ENCODE measurements at regions not wholly inside any gene's neighbourhood (a gene's known extent, or its start where the extent isn't known, plus 50 kb on each side); places are given as distances from the start of the nearest gene placed in this dataset.
"Not testable (repeated sequence)": the region's sequence is repeated elsewhere in the genome, so short reads cannot be mapped to it uniquely, and the experiment has no call there.

DNA sequence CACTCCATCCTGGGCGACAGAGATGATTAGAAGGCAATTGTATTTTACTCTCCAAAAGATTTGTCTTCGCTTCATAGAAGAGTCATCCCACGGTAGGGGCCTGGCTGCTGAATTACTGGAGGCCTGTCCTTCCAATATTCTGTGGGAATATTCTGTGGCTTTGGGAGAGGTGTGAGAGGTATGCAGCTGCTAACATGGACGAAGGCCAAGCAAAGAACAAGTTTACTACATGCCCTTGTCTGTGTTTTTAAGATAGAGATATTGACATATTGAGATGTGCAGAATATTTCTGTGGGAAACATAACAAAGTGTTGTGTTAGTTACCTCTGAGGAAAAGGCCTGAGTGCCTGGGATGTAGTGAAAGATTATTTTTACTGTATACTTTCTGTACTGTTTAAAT, 71.8 kb upstream of the SMIM15 start:
- no TSS peak for BruUV-seq (replicated peaks)
- no peak for ATAC-seq
- POLR2A ChIA-PET, result no interaction called here

DNA sequence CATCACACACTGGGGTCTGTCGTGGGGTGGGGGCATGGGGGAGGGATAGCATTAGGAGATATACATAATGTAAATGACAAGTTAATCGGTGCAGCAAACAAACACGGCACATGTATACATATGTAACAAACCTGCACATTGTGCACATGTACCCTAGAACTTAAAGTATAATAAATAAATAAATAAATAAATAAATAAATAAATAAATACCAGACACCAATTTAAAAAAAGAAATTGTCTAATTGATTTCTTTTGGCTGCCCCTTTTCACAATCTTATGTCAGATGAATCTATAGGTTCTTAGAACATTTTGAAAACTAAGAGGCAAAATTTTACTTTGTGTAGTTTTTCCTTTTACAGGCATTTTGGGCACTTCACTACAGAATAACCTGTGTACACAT, 74.4 kb upstream of the SMIM15 start:
- H3K4me3 ChIP-seq (replicated peaks in 1 of 2; ENCODE audit: low read depth in 1 of 2, low read length in 2 of 2); H3K4me2 ChIP-seq (ENCODE audit: low read length); H3K4me1 ChIP-seq (ENCODE audit: control insufficient read depth in 1 of 2, insufficient read depth in 2 of 2, low read length in 2 of 2); intact Hi-C loops (cut with micrococcal nuclease); H3K27me3 ChIP-seq (ENCODE audit: insufficient read depth, low read length); H3K9me3 ChIP-seq (ENCODE audit: control insufficient read depth in 1 of 2, insufficient read depth in 1 of 2, low read depth in 1 of 2, low read length in 2 of 2); POLR2A ChIA-PET; H2AFZ ChIP-seq (ENCODE audit: low read depth, low read length, poor library complexity, severe bottlenecking); ATAC-seq; BruUV-seq (replicated peaks); H4K20me1 ChIP-seq (ENCODE audit: insufficient read depth); H3K36me3 ChIP-seq (ENCODE audit: control insufficient read depth in 1 of 2, insufficient read depth in 2 of 2, low read length in 2 of 2); CTCF ChIA-PET; H3K9ac ChIP-seq (ENCODE audit: low read length); H3K79me2 ChIP-seq (ENCODE audit: insufficient read depth, low read length); H3K9me2 ChIP-seq (ENCODE audit: insufficient read depth); H3K27ac ChIP-seq (ENCODE audit: low read depth, low read length); RAD21 ChIA-PET (ENCODE audit: low non-redundant PET in 1 of 2, low total read pairs in 2 of 2, uncharacterized antibody in 2 of 2, unreplicated experiment in 2 of 2); DNase-seq (ENCODE audit: low read depth, low spot score): not testable (repeated sequence)

More for the DNA sequence above, 71.8 kb upstream of the SMIM15 start:
- no peak overlapping the region for H3K27ac ChIP-seq (ENCODE audit: low read depth, low read length)
- H4K20me1 ChIP-seq (ENCODE audit: insufficient read depth), result no peaks in the 10 kb centered on the region
- H3K4me2 ChIP-seq (ENCODE audit: low read length), result no peak overlapping the region
- intact Hi-C loops (cut with micrococcal nuclease), result no loop called here
- no peaks in the 10 kb centered on the region for H3K9me3 ChIP-seq (ENCODE audit: control insufficient read depth in 1 of 2, insufficient read depth in 1 of 2, low read depth in 1 of 2, low read length in 2 of 2)
- H3K4me1 ChIP-seq (ENCODE audit: control insufficient read depth in 1 of 2, insufficient read depth in 2 of 2, low read length in 2 of 2), result peaks cover 0 to 3% of the 10 kb centered on the region in 2 experiments; a peak in 1 of 4 replicates
- H3K9me2 ChIP-seq (ENCODE audit: insufficient read depth), result no peaks in the 10 kb centered on the region
- no peaks in the 10 kb centered on the region for H3K79me2 ChIP-seq (ENCODE audit: insufficient read depth, low read length)
- no peak overlapping the region for H3K9ac ChIP-seq (ENCODE audit: low read length)
- RAD21 ChIA-PET (ENCODE audit: low non-redundant PET in 1 of 2, low total read pairs in 2 of 2, uncharacterized antibody in 2 of 2, unreplicated experiment in 2 of 2), result no interaction called here
- CTCF ChIA-PET, result no interaction called here
- H3K27me3 ChIP-seq (ENCODE audit: insufficient read depth, low read length), result no peaks in the 10 kb centered on the region
- H2AFZ ChIP-seq (ENCODE audit: low read depth, low read length, poor library complexity, severe bottlenecking), result no peak overlapping the region
- no peak for DNase-seq (ENCODE audit: low read depth, low spot score)
- H3K4me3 ChIP-seq (replicated peaks in 1 of 2; ENCODE audit: low read depth in 1 of 2, low read length in 2 of 2), result no peak overlapping the region
- no peaks in the 10 kb centered on the region for H3K36me3 ChIP-seq (ENCODE audit: control insufficient read depth in 1 of 2, insufficient read depth in 2 of 2, low read length in 2 of 2)
- TF ChIP-seq ZFX (IDR thresholded peaks at IDR 0.05), result no peak
- TF ChIP-seq, protein P1, sequence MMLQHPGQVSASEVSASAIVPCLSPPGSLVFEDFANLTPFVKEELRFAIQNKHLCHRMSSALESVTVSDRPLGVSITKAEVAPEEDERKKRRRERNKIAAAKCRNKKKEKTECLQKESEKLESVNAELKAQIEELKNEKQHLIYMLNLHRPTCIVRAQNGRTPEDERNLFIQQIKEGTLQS (IDR thresholded peaks at IDR 0.05), result no peak
- TF ChIP-seq CEBPB (IDR thresholded peaks at IDR 0.05; ENCODE audit: low read depth), result no peak
- no peak for TF ChIP-seq CBX3 (IDR thresholded peaks at IDR 0.05; ENCODE audit: low read depth)
- TF ChIP-seq POLR2A (IDR thresholded peaks at IDR 0.05; ENCODE audit: borderline replicate concordance, extremely low read depth, insufficient read depth, insufficient read length), result no peak
- TF ChIP-seq, protein P2, sequence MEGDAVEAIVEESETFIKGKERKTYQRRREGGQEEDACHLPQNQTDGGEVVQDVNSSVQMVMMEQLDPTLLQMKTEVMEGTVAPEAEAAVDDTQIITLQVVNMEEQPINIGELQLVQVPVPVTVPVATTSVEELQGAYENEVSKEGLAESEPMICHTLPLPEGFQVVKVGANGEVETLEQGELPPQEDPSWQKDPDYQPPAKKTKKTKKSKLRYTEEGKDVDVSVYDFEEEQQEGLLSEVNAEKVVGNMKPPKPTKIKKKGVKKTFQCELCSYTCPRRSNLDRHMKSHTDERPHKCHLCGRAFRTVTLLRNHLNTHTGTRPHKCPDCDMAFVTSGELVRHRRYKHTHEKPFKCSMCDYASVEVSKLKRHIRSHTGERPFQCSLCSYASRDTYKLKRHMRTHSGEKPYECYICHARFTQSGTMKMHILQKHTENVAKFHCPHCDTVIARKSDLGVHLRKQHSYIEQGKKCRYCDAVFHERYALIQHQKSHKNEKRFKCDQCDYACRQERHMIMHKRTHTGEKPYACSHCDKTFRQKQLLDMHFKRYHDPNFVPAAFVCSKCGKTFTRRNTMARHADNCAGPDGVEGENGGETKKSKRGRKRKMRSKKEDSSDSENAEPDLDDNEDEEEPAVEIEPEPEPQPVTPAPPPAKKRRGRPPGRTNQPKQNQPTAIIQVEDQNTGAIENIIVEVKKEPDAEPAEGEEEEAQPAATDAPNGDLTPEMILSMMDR (IDR thresholded peaks at IDR 0.05 in 2 of 3, conservative IDR thresholded peaks at IDR 0.05 in 1 of 3; ENCODE audit: borderline replicate concordance in 1 of 3, insufficient read depth in 1 of 3, low read depth in 2 of 3, low read length in 2 of 3), result no peak
- TF ChIP-seq SIN3A (IDR thresholded peaks at IDR 0.05; ENCODE audit: low read depth), result no peak
- no peak for TF ChIP-seq YY1 (IDR thresholded peaks at IDR 0.05; ENCODE audit: extremely low read depth, insufficient replicate concordance, low read depth, low read length)
- no peak for TF ChIP-seq EZH2phosphoT487 (IDR thresholded peaks at IDR 0.05; ENCODE audit: borderline replicate concordance)
- TF ChIP-seq, protein P3, sequence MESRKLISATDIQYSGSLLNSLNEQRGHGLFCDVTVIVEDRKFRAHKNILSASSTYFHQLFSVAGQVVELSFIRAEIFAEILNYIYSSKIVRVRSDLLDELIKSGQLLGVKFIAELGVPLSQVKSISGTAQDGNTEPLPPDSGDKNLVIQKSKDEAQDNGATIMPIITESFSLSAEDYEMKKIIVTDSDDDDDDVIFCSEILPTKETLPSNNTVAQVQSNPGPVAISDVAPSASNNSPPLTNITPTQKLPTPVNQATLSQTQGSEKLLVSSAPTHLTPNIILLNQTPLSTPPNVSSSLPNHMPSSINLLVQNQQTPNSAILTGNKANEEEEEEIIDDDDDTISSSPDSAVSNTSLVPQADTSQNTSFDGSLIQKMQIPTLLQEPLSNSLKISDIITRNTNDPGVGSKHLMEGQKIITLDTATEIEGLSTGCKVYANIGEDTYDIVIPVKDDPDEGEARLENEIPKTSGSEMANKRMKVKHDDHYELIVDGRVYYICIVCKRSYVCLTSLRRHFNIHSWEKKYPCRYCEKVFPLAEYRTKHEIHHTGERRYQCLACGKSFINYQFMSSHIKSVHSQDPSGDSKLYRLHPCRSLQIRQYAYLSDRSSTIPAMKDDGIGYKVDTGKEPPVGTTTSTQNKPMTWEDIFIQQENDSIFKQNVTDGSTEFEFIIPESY (IDR thresholded peaks at IDR 0.05; ENCODE audit: extremely low read depth, insufficient replicate concordance, low read length), result no peak
- no peak for TF ChIP-seq FOSL1 (IDR thresholded peaks at IDR 0.05; ENCODE audit: low read depth)
- no peak for TF ChIP-seq ZNF274 (IDR thresholded peaks at IDR 0.05; ENCODE audit: low read depth, low read length)
- no peak for TF ChIP-seq EZH2 (IDR thresholded peaks at IDR 0.05)

Data from HCT116 (cell line).